ENCODE measurements at regions not wholly inside any gene's neighbourhood (a gene's known extent, or its start where the extent isn't known, plus 50 kb on each side); places are given as distances from the start of the nearest gene placed in this dataset.

- H3K36me3 ChIP-seq (ENCODE audit: control insufficient read depth in 2 of 2, insufficient read depth in 2 of 2, low read length in 1 of 2), result no peaks in the 10 kb centered on the region
- H4K20me1 ChIP-seq (ENCODE audit: control insufficient read depth, insufficient read depth), result no peaks in the 10 kb centered on the region
- no peak overlapping the region for H3K4me2 ChIP-seq (ENCODE audit: control insufficient read depth, insufficient read depth)
- no peaks in the 10 kb centered on the region for H3K79me2 ChIP-seq (ENCODE audit: control insufficient read depth, insufficient read depth, low read length)
- DNase-seq (ENCODE audit: low read depth, low spot score) (no peak), FAIRE-seq (no peak), ATAC-seq (no peak)
- no peak overlapping the region for H3K4me3 ChIP-seq
- no peak overlapping the region for H3K9ac ChIP-seq (ENCODE audit: control insufficient read depth, insufficient read depth, low read length)
- in situ Hi-C loops (cut with MboI) (no loop called here), intact Hi-C loops (cut with micrococcal nuclease; ENCODE audit: unreplicated experiment) (no loop called here)
- no TSS peak for BruUV-seq (replicated peaks)
- H3K9me3 ChIP-seq (replicated peaks; ENCODE audit: control insufficient read depth, insufficient read depth, low read length), result no peaks in the 10 kb centered on the region
- SMC1A ChIA-PET (ENCODE audit: uncharacterized antibody, unreplicated experiment), result no interaction called here
- H3K27me3 ChIP-seq (replicated peaks in 1 of 2; ENCODE audit: control insufficient read depth in 2 of 2, insufficient read depth in 2 of 2, low read length in 1 of 2), result no peaks in the 10 kb centered on the region
- H3K4me1 ChIP-seq (ENCODE audit: control insufficient read depth, insufficient read depth, low read length), result no peaks in the 10 kb centered on the region
- POLR2A ChIA-PET, result no interaction called here
- no peak for TF ChIP-seq MYB (IDR thresholded peaks at IDR 0.05; ENCODE audit: borderline replicate concordance, low read depth, low read length)
- no peak for TF ChIP-seq NBN (IDR thresholded peaks at IDR 0.05)
- no peak for TF ChIP-seq NR2F1 (conservative IDR thresholded peaks at IDR 0.05)
- no peak for TF ChIP-seq ZNF622 (IDR thresholded peaks at IDR 0.05)
- no peak for TF ChIP-seq HDAC2 (IDR thresholded peaks at IDR 0.05)
- TF ChIP-seq TCF7 (IDR thresholded peaks at IDR 0.05; ENCODE audit: borderline replicate concordance), result no peak
- no peak for TF ChIP-seq MEF2A (IDR thresholded peaks at IDR 0.05; ENCODE audit: insufficient read depth, low read depth, low read length)
- no peak for TF ChIP-seq NR2C1 (IDR thresholded peaks at IDR 0.05)
- TF ChIP-seq NR2C2 (IDR thresholded peaks at IDR 0.05; ENCODE audit: borderline replicate concordance, control insufficient read depth, insufficient read length, low read depth), result no peak
- no peak for TF ChIP-seq POLR2A (IDR thresholded peaks at IDR 0.05; ENCODE audit: low read depth, low read length)
- TF ChIP-seq EGR1 (IDR thresholded peaks at IDR 0.05; ENCODE audit: borderline replicate concordance in 1 of 2, low read depth in 2 of 2, low read length in 2 of 2), result no peak
- no peak for TF ChIP-seq ZNF207 (IDR thresholded peaks at IDR 0.05; ENCODE audit: borderline replicate concordance)
- no peak for TF ChIP-seq IRF5 (IDR thresholded peaks at IDR 0.05; ENCODE audit: borderline replicate concordance)
- H2AFZ ChIP-seq (ENCODE audit: control insufficient read depth, low read depth, low read length), result no peak overlapping the region
- RAD21 ChIA-PET (ENCODE audit: unreplicated experiment), result no interaction called here
- CTCF ChIA-PET, result no interaction called here
- WGBS (ENCODE audit: insufficient coverage, insufficient replicate concordance, low lambda C conversion rate, missing lambda C conversion rate), result 88% methylated on average over 1 of the region's 1 CpG
- no peak overlapping the region for H3K27ac ChIP-seq (ENCODE audit: control insufficient read depth, insufficient read depth)
Observed at GRCh38 chr4:149952101-149952500, 126.1 kb upstream of the DCLK2 start.

All from GM12878 (cell line).